Kidney (tissue), 13 donors: ENCODE measurements at regions not wholly inside any gene's neighbourhood (a gene's known extent, or its start where the extent isn't known, plus 50 kb on each side); places are given as distances from the start of the nearest gene placed in this dataset.

Source experiments
- DNase-seq, 5 donors: peaks; one replicate each; pipeline ENCODE4 v3.0.0-alpha.2; 2013 to 2020
- FAIRE-seq: peaks from 2 replicates; lab custom pipeline; 2012; peaks lifted over from hg19 to GRCh38; lab: Jason Lieb, UNC
- H3K27ac ChIP-seq, 2 donors: one replicate each; pipeline ENCODE4 v1.7.0; 2013; ENCODE audit warnings: low read depth in 2 of 2, low read length in 2 of 2, inconsistent platforms in 1 of 2
- H3K27me3 ChIP-seq: one replicate; pipeline ENCODE4 v1.7.1; 2013; ENCODE audit warnings: low read length, inconsistent platforms; ENCODE audit not compliant: control insufficient read depth, insufficient read depth
- H3K36me3 ChIP-seq, 3 donors: one replicate each; pipeline versions ENCODE4 v1.7.0 to v1.7.1; 2013; ENCODE audit warnings: low read length in 3 of 3, control low read depth in 1 of 3, inconsistent platforms in 1 of 3; ENCODE audit not compliant: insufficient read depth in 3 of 3, control insufficient read depth in 2 of 3
- H3K4me1 ChIP-seq, 3 donors: one replicate each; pipeline versions ENCODE4 v1.7.0 to v1.7.1; 2013; ENCODE audit warnings: low read length in 3 of 3, inconsistent platforms in 1 of 3, low read depth in 1 of 3; ENCODE audit not compliant: control insufficient read depth in 2 of 3, insufficient read depth in 2 of 3
- H3K4me3 ChIP-seq, 3 donors: one replicate each; pipeline versions ENCODE4 v1.7.0 to v1.8.1; 2013; ENCODE audit warnings: low read length in 3 of 3, control low read depth in 1 of 3, inconsistent platforms in 1 of 3
- H3K9ac ChIP-seq, 3 donors: one replicate each; pipeline versions ENCODE4 v1.7.0 to v1.7.1; 2013; ENCODE audit warnings: low read length in 3 of 3, control low read depth in 1 of 3, inconsistent platforms in 1 of 3
- H3K9me3 ChIP-seq, 3 donors: one replicate each; pipeline versions ENCODE4 v1.7.0 to v1.7.1; 2013; ENCODE audit warnings: low read length in 3 of 3, control low read depth in 1 of 3, inconsistent platforms in 1 of 3; ENCODE audit not compliant: control insufficient read depth in 2 of 3, insufficient read depth in 1 of 3
- intact Hi-C: fragments of 100-400 bp; cut with DNase I; formaldehyde crosslinking; loops from one replicate; pipeline ENCODE4 v1.11.1; 2022
- TF ChIP-seq, protein P1 (sequence below): IDR thresholded peaks from 3 replicates; pipeline ENCODE4 v1.5.1; 2012; ENCODE audit warnings: mild to moderate bottlenecking, moderate library complexity, borderline replicate concordance; ENCODE audit not compliant: insufficient read depth; ENCODE audit errors: extremely low read depth
- donor health status: control.
- donor health status: control.
- donor health status: control.
- donor health status: control.
- donor health status: control.
- donor health status: DM: yes; HTN: yes; CAD: no.
- donor health status: Normal renal cell carcinoma (clear cell type).

DNA sequence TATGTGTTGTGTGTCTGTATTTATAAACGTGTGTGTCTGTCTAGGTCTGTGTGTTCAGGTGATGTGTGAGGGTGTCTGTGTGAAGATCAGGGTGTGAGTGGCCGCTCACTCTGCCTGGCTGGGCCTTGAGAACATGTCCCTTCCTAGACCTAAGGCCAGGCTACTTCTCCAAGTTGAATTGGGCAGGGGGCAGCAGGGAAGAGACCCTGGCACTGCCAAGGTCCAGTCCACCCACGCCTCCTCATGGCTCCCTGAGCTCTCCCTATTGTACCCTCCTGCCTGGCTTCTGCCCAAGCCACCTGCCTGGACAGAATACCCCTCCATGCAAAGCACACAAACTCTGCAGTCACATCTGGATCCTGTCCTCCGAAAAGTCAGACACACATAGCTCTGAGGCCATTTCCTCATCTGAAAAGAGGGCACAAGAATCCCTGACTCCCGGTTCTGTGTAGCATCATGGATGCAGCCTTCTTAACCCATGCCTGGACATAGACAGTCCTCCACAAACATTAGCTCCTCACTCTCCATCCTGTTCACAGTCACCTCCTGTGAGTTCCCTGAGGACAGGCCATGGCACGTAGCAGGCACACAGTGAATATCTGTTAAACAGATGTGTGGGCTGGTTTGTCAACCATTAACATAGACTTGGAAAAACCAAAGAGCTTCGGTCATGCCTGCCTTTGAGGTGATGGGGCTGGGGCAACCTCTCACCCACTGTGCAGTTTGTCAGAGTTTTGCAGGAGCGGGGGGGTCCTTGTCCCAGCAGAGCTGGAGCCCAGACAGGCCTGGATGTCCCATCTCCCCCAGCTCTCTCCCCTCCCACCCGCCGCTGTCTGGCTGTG, 167.8 kb upstream of the MVB12B start:
- FAIRE-seq = no peak

DNA sequence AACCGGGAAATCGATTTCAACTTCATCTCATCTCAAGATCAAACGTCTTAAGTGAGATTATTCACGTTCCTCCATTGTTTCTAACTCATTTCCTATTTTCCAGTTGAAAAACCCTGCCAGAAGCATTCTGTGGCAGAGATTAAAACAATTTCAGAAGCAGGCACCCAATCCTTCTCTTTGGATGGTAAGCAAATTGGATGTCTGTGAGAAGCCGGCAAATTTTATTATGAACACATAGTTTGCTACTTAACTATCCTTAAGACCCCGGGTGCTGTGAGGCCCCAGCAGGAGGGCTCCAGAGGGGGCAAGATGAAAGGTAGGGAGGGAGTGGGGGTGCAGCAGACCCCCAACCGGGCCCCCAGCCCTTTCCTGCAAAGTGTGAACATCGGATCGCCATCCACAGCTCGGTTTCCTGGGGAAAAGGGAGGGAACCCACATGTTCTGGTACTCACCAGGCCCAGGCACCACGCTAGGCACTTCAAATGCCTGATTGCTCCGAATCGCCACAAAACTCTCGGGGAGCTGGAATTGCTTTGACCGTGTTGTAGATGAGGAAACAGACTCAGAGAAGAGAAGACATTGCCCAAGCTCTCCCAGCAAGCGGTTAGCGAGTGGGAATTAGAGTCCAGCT, 167.1 kb upstream of the MVB12B start:
- no peak overlapping the region for H3K4me3 ChIP-seq
- H3K9me3 ChIP-seq = no peaks in the 10 kb centered on the region
- no peak for FAIRE-seq
- no peaks in the 10 kb centered on the region for H3K36me3 ChIP-seq
- H3K27ac ChIP-seq = no peak overlapping the region
- peak in 1 of 5 donors; percentile 39 for DNase-seq
- intact Hi-C loops = no loop called here
- no peaks in the 10 kb centered on the region for H3K27me3 ChIP-seq
- no peaks in the 10 kb centered on the region for H3K4me1 ChIP-seq
- TF ChIP-seq, protein P1, sequence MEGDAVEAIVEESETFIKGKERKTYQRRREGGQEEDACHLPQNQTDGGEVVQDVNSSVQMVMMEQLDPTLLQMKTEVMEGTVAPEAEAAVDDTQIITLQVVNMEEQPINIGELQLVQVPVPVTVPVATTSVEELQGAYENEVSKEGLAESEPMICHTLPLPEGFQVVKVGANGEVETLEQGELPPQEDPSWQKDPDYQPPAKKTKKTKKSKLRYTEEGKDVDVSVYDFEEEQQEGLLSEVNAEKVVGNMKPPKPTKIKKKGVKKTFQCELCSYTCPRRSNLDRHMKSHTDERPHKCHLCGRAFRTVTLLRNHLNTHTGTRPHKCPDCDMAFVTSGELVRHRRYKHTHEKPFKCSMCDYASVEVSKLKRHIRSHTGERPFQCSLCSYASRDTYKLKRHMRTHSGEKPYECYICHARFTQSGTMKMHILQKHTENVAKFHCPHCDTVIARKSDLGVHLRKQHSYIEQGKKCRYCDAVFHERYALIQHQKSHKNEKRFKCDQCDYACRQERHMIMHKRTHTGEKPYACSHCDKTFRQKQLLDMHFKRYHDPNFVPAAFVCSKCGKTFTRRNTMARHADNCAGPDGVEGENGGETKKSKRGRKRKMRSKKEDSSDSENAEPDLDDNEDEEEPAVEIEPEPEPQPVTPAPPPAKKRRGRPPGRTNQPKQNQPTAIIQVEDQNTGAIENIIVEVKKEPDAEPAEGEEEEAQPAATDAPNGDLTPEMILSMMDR = no peak
- H3K9ac ChIP-seq = no peak overlapping the region

More for the DNA sequence above, 167.8 kb upstream of the MVB12B start:
- Histone ChIP-seq H3K36me3 (no peaks in the 10 kb centered on the region), H3K27ac (no peak overlapping the region), H3K9ac (no peak overlapping the region), H3K27me3 (no peaks in the 10 kb centered on the region), H3K4me3 (no peak overlapping the region), H3K9me3 (no peaks in the 10 kb centered on the region), H3K4me1 (no peaks in the 10 kb centered on the region)
- TF ChIP-seq, protein P1 = no peak
- intact Hi-C loops = no loop called here
- no peak for DNase-seq

DNA sequence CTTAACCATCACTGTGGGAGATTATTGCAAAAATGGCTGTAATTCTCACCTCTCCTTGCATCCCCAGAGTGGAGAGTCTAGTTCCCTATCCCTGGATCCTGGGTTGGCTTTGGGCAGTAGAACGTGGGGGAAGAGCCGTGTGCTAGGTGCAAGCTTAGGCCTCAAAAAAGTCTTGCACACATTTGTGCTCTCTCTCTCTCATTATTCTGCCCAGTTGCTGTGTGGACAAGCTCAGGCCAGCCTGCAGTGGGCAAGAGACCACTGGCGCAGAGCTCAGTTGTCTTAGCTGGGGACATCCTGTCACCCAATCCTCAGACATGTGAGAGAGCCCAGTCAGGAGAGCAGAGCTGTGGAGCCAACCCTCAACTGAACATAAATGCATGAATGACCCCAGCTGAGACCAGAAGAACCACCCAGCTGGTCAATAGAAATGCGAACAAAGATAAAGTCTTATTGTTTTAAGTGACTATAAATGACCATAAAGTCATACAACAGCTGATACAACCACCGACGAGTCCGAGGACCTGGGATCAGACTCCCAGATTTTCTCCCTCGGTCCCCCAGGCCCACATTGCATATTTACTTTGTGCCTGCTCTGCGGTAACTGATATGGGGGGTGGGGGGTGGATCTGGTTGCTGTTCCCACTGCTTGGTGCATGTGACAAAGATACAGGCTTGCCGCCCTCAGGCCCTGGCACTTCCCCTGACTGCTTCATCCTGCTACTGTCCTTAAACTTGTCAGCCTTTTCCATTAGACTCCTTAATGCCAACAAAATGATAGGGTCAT, 166.4 kb upstream of the MVB12B start:
- TF ChIP-seq, protein P1 = no peak
- DNase-seq = no peak

More for the DNA sequence above, 166.4 kb upstream of the MVB12B start:
- intact Hi-C loops = no loop called here
- Histone ChIP-seq H3K9me3 (no peaks in the 10 kb centered on the region), H3K9ac (no peak overlapping the region), H3K4me3 (no peak overlapping the region), H3K36me3 (no peaks in the 10 kb centered on the region), H3K27me3 (no peaks in the 10 kb centered on the region), H3K27ac (no peak overlapping the region), H3K4me1 (no peaks in the 10 kb centered on the region)
- FAIRE-seq = no peak
